SH-SY5Y (cell line): ENCODE measurements at regions not wholly inside any gene's neighbourhood (a gene's known extent, or its start where the extent isn't known, plus 50 kb on each side); places are given as distances from the start of the nearest gene placed in this dataset.

Experiments used
- GATA2 ChIP-seq: IDR thresholded peaks from 2 replicates; pipeline ENCODE4 v1.6.1; 2011; ENCODE audit warnings: mild to moderate bottlenecking, low read depth, low read length
- GATA3 ChIP-seq: IDR thresholded peaks from 2 replicates; pipeline ENCODE4 v1.6.1; 2011; ENCODE audit warnings: low read depth, mild to moderate bottlenecking, low read length, moderate library complexity

- TF ChIP-seq GATA2 = no peak
- no peak for TF ChIP-seq GATA3
Observed at GRCh38 chr17:71845337-71845736, 275.5 kb upstream of the SOX9 start.
